ENCODE measurements at regions not wholly inside any gene's neighbourhood (a gene's known extent, or its start where the extent isn't known, plus 50 kb on each side); places are given as distances from the start of the nearest gene placed in this dataset.

DNA sequence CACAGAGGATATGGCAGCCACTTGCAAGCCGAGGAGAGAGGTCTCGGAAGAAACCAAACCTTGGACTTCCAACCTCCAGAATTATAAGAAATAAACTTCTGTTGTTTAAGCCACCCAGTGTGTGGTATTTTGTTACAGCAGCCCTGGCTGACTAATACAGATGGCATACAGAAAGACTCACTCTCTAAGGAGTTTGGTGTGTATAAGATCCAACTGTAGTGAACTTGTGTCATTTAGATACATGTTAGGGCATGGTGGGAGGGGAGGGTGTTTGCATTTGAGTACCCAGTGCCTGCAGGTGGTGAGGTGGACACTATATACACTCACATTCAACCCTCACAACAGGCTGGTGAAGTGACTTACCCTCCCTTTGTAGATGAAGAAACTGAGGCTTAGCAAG is 233.2 kb upstream of the KLF3 start:
- no peaks in the 10 kb centered on the region for H3K27me3 ChIP-seq (ENCODE audit: insufficient read depth, insufficient read length)
- no peak for TF ChIP-seq ZNF274 (IDR thresholded peaks at IDR 0.05; ENCODE audit: low read depth, low read length)
- TF ChIP-seq YY1 (IDR thresholded peaks at IDR 0.05; ENCODE audit: insufficient read depth, insufficient read length) = no peak
- TF ChIP-seq SUZ12 (IDR thresholded peaks at IDR 0.05; ENCODE audit: extremely low read depth, insufficient read depth, insufficient read length) = no peak

DNA sequence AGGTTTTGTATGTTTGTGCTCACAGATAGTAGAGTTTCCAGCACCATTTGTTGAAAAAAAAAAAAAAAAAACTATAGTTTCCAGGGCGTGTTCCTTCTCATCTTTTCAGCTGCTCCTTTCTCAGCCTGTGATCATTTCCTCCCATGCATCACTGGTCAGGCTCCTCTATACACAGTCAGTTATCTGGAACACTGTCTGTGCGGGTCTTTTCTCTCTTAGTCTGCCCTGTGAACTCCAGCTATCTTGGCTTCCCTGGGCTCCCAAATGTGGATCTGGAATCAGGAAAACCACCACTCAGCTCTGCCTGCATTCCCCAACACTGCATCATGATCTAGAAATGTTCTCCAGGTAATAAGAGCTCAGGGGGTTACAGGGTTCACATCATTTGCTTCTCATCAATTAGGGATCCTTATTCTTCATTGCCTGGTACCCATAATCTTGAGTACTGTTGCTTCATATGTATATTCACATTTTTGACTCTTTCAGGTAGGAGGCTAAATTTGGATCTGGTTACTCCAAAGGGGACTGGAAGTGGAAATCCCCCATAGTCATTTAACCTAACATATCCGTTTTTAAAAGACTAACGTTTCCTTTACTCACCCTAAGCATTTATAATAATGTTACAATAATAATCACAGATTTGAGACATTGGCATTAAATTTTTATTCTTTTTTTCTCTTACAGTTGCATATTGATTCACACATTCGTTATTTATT is 221.8 kb upstream of the KLF3 start:
- H3K4me1 ChIP-seq (ENCODE audit: insufficient read depth, insufficient read length) = no peaks in the 10 kb centered on the region
- no peak overlapping the region for H3K4me3 ChIP-seq (ENCODE audit: insufficient read length, low read depth)
- no peak overlapping the region for H3K9ac ChIP-seq (ENCODE audit: insufficient read length, low read depth)
- no peaks in the 10 kb centered on the region for H3K27me3 ChIP-seq (ENCODE audit: insufficient read depth, insufficient read length)
- DNase-seq (ENCODE audit: low read depth, low spot score) = no peak
- H3K9me3 ChIP-seq (ENCODE audit: insufficient read depth, low read length) = no peaks in the 10 kb centered on the region
- TF ChIP-seq YY1 (IDR thresholded peaks at IDR 0.05; ENCODE audit: insufficient read depth, insufficient read length) (no peak), ZNF274 (IDR thresholded peaks at IDR 0.05; ENCODE audit: low read depth, low read length) (no peak), SUZ12 (IDR thresholded peaks at IDR 0.05; ENCODE audit: extremely low read depth, insufficient read depth, insufficient read length) (no peak)
- no peaks in the 10 kb centered on the region for H3K36me3 ChIP-seq (ENCODE audit: insufficient read depth, insufficient read length, low read length)

More for the DNA sequence above, 233.2 kb upstream of the KLF3 start:
- DNase-seq (ENCODE audit: low read depth, low spot score) = no peak
- no peaks in the 10 kb centered on the region for H3K9me3 ChIP-seq (ENCODE audit: insufficient read depth, low read length)
- H3K36me3 ChIP-seq (ENCODE audit: insufficient read depth, insufficient read length, low read length) = no peaks in the 10 kb centered on the region
- no peak overlapping the region for H3K9ac ChIP-seq (ENCODE audit: insufficient read length, low read depth)
- no peaks in the 10 kb centered on the region for H3K4me1 ChIP-seq (ENCODE audit: insufficient read depth, insufficient read length)
- H3K4me3 ChIP-seq (ENCODE audit: insufficient read length, low read depth) = no peak overlapping the region

DNA sequence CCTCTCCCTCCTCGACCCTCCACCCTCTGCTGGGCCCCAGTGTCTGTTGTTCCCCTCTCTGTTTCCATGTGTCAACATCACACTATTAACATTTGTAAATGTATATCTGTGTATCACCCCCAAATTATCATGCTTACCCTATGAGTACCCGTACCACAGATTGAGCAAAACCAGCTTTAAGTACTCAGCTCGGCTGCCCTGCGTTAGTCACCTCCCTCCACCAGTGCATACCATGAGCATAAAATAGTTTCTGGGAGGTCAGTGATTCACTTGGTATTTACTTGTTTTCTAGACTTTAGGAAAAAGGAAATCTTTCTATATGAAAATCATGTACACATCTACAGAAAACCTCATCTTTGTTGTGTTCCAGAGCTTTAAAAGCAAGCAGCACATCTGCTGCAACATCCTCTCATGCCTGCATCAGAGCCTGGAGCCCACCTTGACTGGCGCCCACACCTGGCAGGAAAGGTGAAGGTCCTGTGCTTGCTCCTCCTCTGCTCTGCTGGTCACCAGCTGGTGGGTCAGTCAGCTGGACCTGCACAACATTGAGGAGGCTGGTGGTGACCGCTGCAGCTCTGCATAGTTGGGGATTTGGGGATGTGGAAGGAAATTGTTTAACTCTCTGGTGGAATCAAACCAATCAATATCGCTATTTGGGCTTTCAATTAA is 214.4 kb upstream of the KLF3 start:
- no peak overlapping the region for H3K9ac ChIP-seq (ENCODE audit: insufficient read length, low read depth)
- H3K4me3 ChIP-seq (ENCODE audit: insufficient read length, low read depth) = no peak overlapping the region
- no peaks in the 10 kb centered on the region for H3K4me1 ChIP-seq (ENCODE audit: insufficient read depth, insufficient read length)
- DNase-seq (ENCODE audit: low read depth, low spot score) = no peak
- peaks cover 7% of the 10 kb centered on the region; the same call in 1 of the 2 replicates for H3K9me3 ChIP-seq (ENCODE audit: insufficient read depth, low read length)
- TF ChIP-seq SUZ12 (IDR thresholded peaks at IDR 0.05; ENCODE audit: extremely low read depth, insufficient read depth, insufficient read length) (no peak), YY1 (IDR thresholded peaks at IDR 0.05; ENCODE audit: insufficient read depth, insufficient read length) (no peak), ZNF274 (IDR thresholded peaks at IDR 0.05; ENCODE audit: low read depth, low read length) (no peak)
- no peaks in the 10 kb centered on the region for H3K36me3 ChIP-seq (ENCODE audit: insufficient read depth, insufficient read length, low read length)
- no peaks in the 10 kb centered on the region for H3K27me3 ChIP-seq (ENCODE audit: insufficient read depth, insufficient read length)

DNA sequence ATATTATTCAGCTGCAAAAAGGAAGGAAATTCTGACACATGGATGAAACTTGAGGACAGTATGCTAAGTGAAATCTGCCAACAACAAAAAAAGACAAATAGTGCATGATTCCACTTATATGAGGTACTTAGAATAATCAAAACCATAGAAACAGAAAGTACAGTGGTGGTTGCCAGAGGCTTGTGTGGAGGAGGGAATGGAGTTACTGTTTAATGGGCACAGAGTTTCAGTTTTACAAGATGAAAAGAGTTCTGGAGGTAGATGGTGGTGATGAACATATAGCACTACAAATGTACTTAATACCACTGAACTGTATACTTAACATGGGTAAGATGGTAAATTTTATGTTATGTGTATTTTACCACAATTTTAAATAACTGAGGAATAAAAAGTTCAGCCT is 212.0 kb upstream of the KLF3 start:
- H3K9me3 ChIP-seq (ENCODE audit: insufficient read depth, low read length) = peaks cover 7% of the 10 kb centered on the region; the same call in 1 of the 2 replicates
- no peaks in the 10 kb centered on the region for H3K4me1 ChIP-seq (ENCODE audit: insufficient read depth, insufficient read length)
- no peak for TF ChIP-seq YY1 (IDR thresholded peaks at IDR 0.05; ENCODE audit: insufficient read depth, insufficient read length)
- TF ChIP-seq ZNF274 (IDR thresholded peaks at IDR 0.05; ENCODE audit: low read depth, low read length) = no peak
- no peak for TF ChIP-seq SUZ12 (IDR thresholded peaks at IDR 0.05; ENCODE audit: extremely low read depth, insufficient read depth, insufficient read length)
- H3K36me3 ChIP-seq (ENCODE audit: insufficient read depth, insufficient read length, low read length) = no peaks in the 10 kb centered on the region
- no peak overlapping the region for H3K4me3 ChIP-seq (ENCODE audit: insufficient read length, low read depth)
- no peaks in the 10 kb centered on the region for H3K27me3 ChIP-seq (ENCODE audit: insufficient read depth, insufficient read length)
- H3K9ac ChIP-seq (ENCODE audit: insufficient read length, low read depth) = no peak overlapping the region
- DNase-seq (ENCODE audit: low read depth, low spot score) = no peak

DNA sequence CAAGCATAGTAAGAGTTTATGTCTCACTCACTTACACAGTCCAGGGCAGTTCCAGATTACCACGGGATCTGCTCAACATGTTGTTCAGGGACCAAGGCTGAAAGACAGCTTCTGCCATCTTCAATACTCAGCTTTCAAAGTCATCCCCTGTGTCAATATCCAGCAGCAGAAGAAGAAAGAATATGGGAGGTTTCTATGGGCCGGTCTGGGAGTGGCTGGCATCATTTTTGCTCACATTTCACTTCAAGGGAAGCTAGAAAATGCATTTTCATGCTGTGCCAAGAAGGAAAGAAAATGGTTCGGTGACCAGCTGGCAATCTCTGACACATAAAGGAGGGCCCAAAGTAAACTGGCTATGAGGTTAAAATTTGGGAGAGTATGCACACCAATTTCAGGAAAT is 211.5 kb upstream of the KLF3 start:
- H3K4me1 ChIP-seq (ENCODE audit: insufficient read depth, insufficient read length) = no peaks in the 10 kb centered on the region
- no peak overlapping the region for H3K9ac ChIP-seq (ENCODE audit: insufficient read length, low read depth)
- no peak for TF ChIP-seq SUZ12 (IDR thresholded peaks at IDR 0.05; ENCODE audit: extremely low read depth, insufficient read depth, insufficient read length)
- TF ChIP-seq ZNF274 (IDR thresholded peaks at IDR 0.05; ENCODE audit: low read depth, low read length) = no peak
- TF ChIP-seq YY1 (IDR thresholded peaks at IDR 0.05; ENCODE audit: insufficient read depth, insufficient read length) = no peak
- peaks cover 7% of the 10 kb centered on the region; the same call in 1 of the 2 replicates for H3K9me3 ChIP-seq (ENCODE audit: insufficient read depth, low read length)
- no peak for DNase-seq (ENCODE audit: low read depth, low spot score)
- no peaks in the 10 kb centered on the region for H3K27me3 ChIP-seq (ENCODE audit: insufficient read depth, insufficient read length)
- no peak overlapping the region for H3K4me3 ChIP-seq (ENCODE audit: insufficient read length, low read depth)
- no peaks in the 10 kb centered on the region for H3K36me3 ChIP-seq (ENCODE audit: insufficient read depth, insufficient read length, low read length)

DNA sequence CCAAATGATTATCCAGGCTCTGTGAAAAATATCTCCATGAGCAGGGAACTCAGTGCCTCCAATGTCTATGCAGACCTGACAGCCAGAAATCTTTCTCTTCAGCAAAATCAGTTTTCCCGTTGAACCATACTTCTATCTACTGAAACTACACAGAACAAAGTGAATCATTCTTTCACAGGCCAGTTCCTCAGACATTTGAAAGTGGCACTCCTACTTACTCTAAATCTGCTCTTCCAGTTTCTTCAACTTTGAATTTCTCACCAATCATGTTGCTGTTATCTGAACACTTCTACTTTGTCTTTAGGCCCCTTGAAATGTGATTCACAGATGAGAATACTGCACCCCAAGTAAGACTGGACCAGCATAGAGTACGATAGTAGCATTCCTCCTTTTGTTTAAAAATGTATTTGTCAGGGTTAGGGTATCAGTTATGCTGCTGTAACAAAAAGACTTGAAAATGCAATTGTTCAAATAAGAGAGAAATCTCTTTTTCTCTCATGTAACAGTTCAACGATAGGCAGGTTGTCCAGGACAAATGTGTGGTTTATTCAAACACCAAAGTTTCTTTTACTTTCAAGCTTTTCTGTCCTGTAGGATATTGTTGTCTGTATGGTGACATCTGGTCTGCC is 210.6 kb upstream of the KLF3 start:
- Histone ChIP-seq H3K9me3 (ENCODE audit: insufficient read depth, low read length) (peaks cover 7% of the 10 kb centered on the region; the same call in 1 of the 2 replicates), H3K4me3 (ENCODE audit: insufficient read length, low read depth) (no peak overlapping the region), H3K27me3 (ENCODE audit: insufficient read depth, insufficient read length) (no peaks in the 10 kb centered on the region), H3K36me3 (ENCODE audit: insufficient read depth, insufficient read length, low read length) (no peaks in the 10 kb centered on the region), H3K9ac (ENCODE audit: insufficient read length, low read depth) (no peak overlapping the region), H3K4me1 (ENCODE audit: insufficient read depth, insufficient read length) (no peaks in the 10 kb centered on the region)
- TF ChIP-seq ZNF274 (IDR thresholded peaks at IDR 0.05; ENCODE audit: low read depth, low read length) (no peak), YY1 (IDR thresholded peaks at IDR 0.05; ENCODE audit: insufficient read depth, insufficient read length) (no peak), SUZ12 (IDR thresholded peaks at IDR 0.05; ENCODE audit: extremely low read depth, insufficient read depth, insufficient read length) (no peak)
- no peak for DNase-seq (ENCODE audit: low read depth, low spot score)

DNA sequence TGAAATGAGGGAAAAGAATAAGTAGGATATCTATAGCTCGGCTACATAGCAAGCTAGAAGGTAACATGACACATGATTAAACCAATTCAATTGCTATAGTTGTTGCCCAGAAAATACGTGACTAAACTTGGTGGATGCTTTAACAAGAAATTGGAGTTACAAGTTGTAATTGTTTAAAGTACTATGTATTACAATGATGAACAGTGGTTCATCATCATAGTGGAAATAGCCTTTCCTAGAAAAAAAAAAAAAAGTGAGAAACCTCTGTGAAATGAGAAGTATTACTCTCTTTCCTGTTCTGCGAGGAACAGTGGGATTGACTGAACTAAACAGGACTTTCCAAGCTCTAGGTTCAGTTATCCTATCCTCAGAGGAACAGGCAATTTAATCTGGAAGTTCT is 209.7 kb upstream of the KLF3 start:
- H3K27me3 ChIP-seq (ENCODE audit: insufficient read depth, insufficient read length) = no peaks in the 10 kb centered on the region
- no peak overlapping the region for H3K4me3 ChIP-seq (ENCODE audit: insufficient read length, low read depth)
- TF ChIP-seq SUZ12 (IDR thresholded peaks at IDR 0.05; ENCODE audit: extremely low read depth, insufficient read depth, insufficient read length) (no peak), YY1 (IDR thresholded peaks at IDR 0.05; ENCODE audit: insufficient read depth, insufficient read length) (no peak), ZNF274 (IDR thresholded peaks at IDR 0.05; ENCODE audit: low read depth, low read length) (no peak)
- H3K36me3 ChIP-seq (ENCODE audit: insufficient read depth, insufficient read length, low read length) = no peaks in the 10 kb centered on the region
- no peak for DNase-seq (ENCODE audit: low read depth, low spot score)
- H3K9me3 ChIP-seq (ENCODE audit: insufficient read depth, low read length) = peaks cover 6% of the 10 kb centered on the region; the same call in 1 of the 2 replicates
- H3K4me1 ChIP-seq (ENCODE audit: insufficient read depth, insufficient read length) = no peaks in the 10 kb centered on the region
- H3K9ac ChIP-seq (ENCODE audit: insufficient read length, low read depth) = no peak overlapping the region
